Neural cell (in vitro differentiated cells): ENCODE measurements at regions not wholly inside any gene's neighbourhood (a gene's known extent, or its start where the extent isn't known, plus 50 kb on each side); places are given as distances from the start of the nearest gene placed in this dataset.

Experiments
- H2AFZ ChIP-seq: fragments of 200-600, 300-800 bp; sonication (generic), shearing (Covaris generic); 2 replicates; pipeline ENCODE4 v1.6.0; 2014; ENCODE audit warnings: low read depth, mild to moderate bottlenecking, antibody characterized with exemption, low read length, moderate library complexity
- H3F3A ChIP-seq: fragments of 200-600 bp; shearing (Covaris generic); 2 replicates; pipeline ENCODE4 v1.6.1; 2016; ENCODE audit warnings: mild to moderate bottlenecking, moderate library complexity, mixed read lengths, antibody characterized with exemption, low read length; ENCODE audit not compliant: insufficient read depth, poor library complexity, severe bottlenecking
- H3K27ac ChIP-seq: fragments of 200-600, 300-800 bp; sonication (generic), shearing (Covaris generic); 2 replicates; pipeline ENCODE4 v1.5.1; 2014; ENCODE audit warnings: mild to moderate bottlenecking, low read length, moderate library complexity
- H3K27me3 ChIP-seq: fragments of 300-800, 200-600 bp; sonication (generic), shearing (Covaris generic); 2 replicates; pipeline ENCODE4 v1.6.0; 2014; ENCODE audit warnings: mild to moderate bottlenecking, low read depth, low read length, moderate library complexity; ENCODE audit not compliant: insufficient read depth
- H3K36me3 ChIP-seq: fragments of 300-800, 200-600 bp; sonication (generic), shearing (Covaris generic); 2 replicates; pipeline ENCODE4 v1.5.1; 2014; ENCODE audit warnings: mild to moderate bottlenecking, antibody characterized with exemption, low read length, moderate library complexity; ENCODE audit not compliant: insufficient read depth
- H3K4me2 ChIP-seq: fragments of 300-800, 200-600 bp; sonication (generic), shearing (Covaris generic); 2 replicates; pipeline ENCODE4 v1.6.0; 2014; ENCODE audit warnings: mild to moderate bottlenecking, low read length
- H3K4me3 ChIP-seq: fragments of 300-800, 200-600 bp; sonication (generic), shearing (Covaris generic); 2 replicates; pipeline ENCODE4 v1.5.1; 2014; ENCODE audit warnings: mild to moderate bottlenecking, low read length, moderate library complexity
- H3K79me2 ChIP-seq: fragments of 200-600 bp; shearing (Covaris generic); replicated peaks from 2 replicates; pipeline ENCODE4 v1.6.0; 2014; ENCODE audit warnings: mild to moderate bottlenecking, low read length, moderate library complexity; ENCODE audit not compliant: insufficient read depth
- H3K9ac ChIP-seq: fragments of 300-800, 200-600 bp; sonication (generic), shearing (Covaris generic); 2 replicates; pipeline ENCODE4 v1.6.1; 2016; ENCODE audit warnings: mild to moderate bottlenecking, low read length, mixed read lengths
- H3K9me2 ChIP-seq: fragments of 200-600 bp; shearing (Covaris generic); 2 replicates; pipeline ENCODE4 v1.6.1; 2016; ENCODE audit warnings: mild to moderate bottlenecking, low read length, mixed read lengths; ENCODE audit not compliant: insufficient read depth
- H3K9me3 ChIP-seq: fragments of 200-600, 300-800 bp; sonication (generic), shearing (Covaris generic); 2 replicates; pipeline ENCODE4 v1.6.1; 2016; ENCODE audit warnings: mild to moderate bottlenecking, mixed run types, low read length, moderate library complexity, mixed read lengths
- H4K20me1 ChIP-seq: fragments of 200-600 bp; shearing (Covaris generic); 2 replicates; pipeline ENCODE4 v1.6.1; 2016; ENCODE audit warnings: mild to moderate bottlenecking, mixed run types; ENCODE audit not compliant: insufficient read depth
- EP300 ChIP-seq: fragments of 450-650 bp; conservative IDR thresholded peaks from 2 replicates; pipeline ENCODE4 v1.6.1; 2014; ENCODE audit warnings: antibody characterized with exemption, mild to moderate bottlenecking, moderate library complexity; ENCODE audit not compliant: poor library complexity, severe bottlenecking
- EZH2 ChIP-seq: fragments of 200-600, 300-800 bp; shearing (Covaris generic), sonication (generic); IDR thresholded peaks from 2 replicates; pipeline ENCODE4 v1.6.1; 2014; ENCODE audit warnings: antibody characterized with exemption, low read length, borderline replicate concordance, mild to moderate bottlenecking; ENCODE audit not compliant: insufficient read depth, poor library complexity, severe bottlenecking
- MXI1 ChIP-seq: fragments of 450-650 bp; conservative IDR thresholded peaks from 2 replicates; pipeline ENCODE4 v1.6.1; 2014; ENCODE audit warnings: antibody characterized with exemption, mild to moderate bottlenecking; ENCODE audit not compliant: poor library complexity, severe bottlenecking
- POLR2AphosphoS5 ChIP-seq: IDR thresholded peaks from 2 replicates; pipeline ENCODE4 v1.6.1; 2012
- RAD21 ChIP-seq: fragments of 450-650 bp; conservative IDR thresholded peaks from 2 replicates; pipeline ENCODE4 v1.6.1; 2014; ENCODE audit warnings: antibody characterized with exemption, mild to moderate bottlenecking, moderate library complexity
- SMC3 ChIP-seq: fragments of 450-650 bp; conservative IDR thresholded peaks from 2 replicates; pipeline ENCODE4 v1.6.1; 2014; ENCODE audit warnings: antibody characterized with exemption, mild to moderate bottlenecking, moderate library complexity; ENCODE audit not compliant: poor library complexity
- TAF1 ChIP-seq: IDR thresholded peaks from 2 replicates; pipeline ENCODE4 v1.6.1; 2012; ENCODE audit warnings: low read depth
- TF ChIP-seq, protein P1 (sequence below): IDR thresholded peaks from 2 replicates; pipeline ENCODE4 v1.6.1; 2012; ENCODE audit warnings: borderline replicate concordance
- TF ChIP-seq, protein P2 (sequence below): fragments of 450-650 bp; IDR thresholded peaks from 2 replicates; pipeline ENCODE4 v1.5.1; 2014; ENCODE audit warnings: antibody characterized with exemption, mild to moderate bottlenecking, moderate library complexity; ENCODE audit not compliant: poor library complexity, severe bottlenecking

DNA sequence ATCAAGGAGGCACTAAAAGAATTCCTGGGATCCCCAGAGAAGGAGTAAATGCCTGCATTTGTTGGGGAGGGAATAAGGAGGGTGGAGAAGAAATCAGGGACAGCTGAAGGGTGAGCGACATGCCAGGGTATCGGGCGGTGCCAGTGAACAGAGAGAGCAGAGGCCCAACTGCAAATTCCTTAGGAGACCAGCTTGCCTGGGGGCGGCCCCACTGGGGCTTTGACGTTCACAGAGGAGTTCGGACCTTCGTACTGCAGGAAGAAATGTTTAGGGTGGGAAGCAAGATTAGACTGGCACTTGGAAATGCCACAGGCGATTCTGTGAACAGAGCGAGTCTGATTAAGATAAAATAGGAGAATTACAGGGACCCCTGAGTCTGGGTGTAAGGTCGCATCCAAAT, 65.1 kb upstream of the FGF3 start:
- Histone ChIP-seq H3K36me3 (no peaks in the 10 kb centered on the region), H3K4me3 (no peak overlapping the region), H3K27me3 (no peaks in the 10 kb centered on the region), H3K79me2 (no peaks in the 10 kb centered on the region), H3K9ac (no peak overlapping the region), H3K9me2 (no peaks in the 10 kb centered on the region), H3K27ac (no peak overlapping the region), H3F3A (peaks cover 7% of the 10 kb centered on the region), H3K4me2 (no peak overlapping the region), H3K9me3 (no peaks in the 10 kb centered on the region), H2AFZ (no peak overlapping the region), H4K20me1 (no peaks in the 10 kb centered on the region)
- TF ChIP-seq, protein P1, sequence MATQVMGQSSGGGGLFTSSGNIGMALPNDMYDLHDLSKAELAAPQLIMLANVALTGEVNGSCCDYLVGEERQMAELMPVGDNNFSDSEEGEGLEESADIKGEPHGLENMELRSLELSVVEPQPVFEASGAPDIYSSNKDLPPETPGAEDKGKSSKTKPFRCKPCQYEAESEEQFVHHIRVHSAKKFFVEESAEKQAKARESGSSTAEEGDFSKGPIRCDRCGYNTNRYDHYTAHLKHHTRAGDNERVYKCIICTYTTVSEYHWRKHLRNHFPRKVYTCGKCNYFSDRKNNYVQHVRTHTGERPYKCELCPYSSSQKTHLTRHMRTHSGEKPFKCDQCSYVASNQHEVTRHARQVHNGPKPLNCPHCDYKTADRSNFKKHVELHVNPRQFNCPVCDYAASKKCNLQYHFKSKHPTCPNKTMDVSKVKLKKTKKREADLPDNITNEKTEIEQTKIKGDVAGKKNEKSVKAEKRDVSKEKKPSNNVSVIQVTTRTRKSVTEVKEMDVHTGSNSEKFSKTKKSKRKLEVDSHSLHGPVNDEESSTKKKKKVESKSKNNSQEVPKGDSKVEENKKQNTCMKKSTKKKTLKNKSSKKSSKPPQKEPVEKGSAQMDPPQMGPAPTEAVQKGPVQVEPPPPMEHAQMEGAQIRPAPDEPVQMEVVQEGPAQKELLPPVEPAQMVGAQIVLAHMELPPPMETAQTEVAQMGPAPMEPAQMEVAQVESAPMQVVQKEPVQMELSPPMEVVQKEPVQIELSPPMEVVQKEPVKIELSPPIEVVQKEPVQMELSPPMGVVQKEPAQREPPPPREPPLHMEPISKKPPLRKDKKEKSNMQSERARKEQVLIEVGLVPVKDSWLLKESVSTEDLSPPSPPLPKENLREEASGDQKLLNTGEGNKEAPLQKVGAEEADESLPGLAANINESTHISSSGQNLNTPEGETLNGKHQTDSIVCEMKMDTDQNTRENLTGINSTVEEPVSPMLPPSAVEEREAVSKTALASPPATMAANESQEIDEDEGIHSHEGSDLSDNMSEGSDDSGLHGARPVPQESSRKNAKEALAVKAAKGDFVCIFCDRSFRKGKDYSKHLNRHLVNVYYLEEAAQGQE, result no peak
- TF ChIP-seq EP300 (no peak), RAD21 (no peak), SMC3 (no peak), EZH2 (no peak), MXI1 (no peak), TAF1 (no peak), POLR2AphosphoS5 (no peak)
- TF ChIP-seq, protein P2, sequence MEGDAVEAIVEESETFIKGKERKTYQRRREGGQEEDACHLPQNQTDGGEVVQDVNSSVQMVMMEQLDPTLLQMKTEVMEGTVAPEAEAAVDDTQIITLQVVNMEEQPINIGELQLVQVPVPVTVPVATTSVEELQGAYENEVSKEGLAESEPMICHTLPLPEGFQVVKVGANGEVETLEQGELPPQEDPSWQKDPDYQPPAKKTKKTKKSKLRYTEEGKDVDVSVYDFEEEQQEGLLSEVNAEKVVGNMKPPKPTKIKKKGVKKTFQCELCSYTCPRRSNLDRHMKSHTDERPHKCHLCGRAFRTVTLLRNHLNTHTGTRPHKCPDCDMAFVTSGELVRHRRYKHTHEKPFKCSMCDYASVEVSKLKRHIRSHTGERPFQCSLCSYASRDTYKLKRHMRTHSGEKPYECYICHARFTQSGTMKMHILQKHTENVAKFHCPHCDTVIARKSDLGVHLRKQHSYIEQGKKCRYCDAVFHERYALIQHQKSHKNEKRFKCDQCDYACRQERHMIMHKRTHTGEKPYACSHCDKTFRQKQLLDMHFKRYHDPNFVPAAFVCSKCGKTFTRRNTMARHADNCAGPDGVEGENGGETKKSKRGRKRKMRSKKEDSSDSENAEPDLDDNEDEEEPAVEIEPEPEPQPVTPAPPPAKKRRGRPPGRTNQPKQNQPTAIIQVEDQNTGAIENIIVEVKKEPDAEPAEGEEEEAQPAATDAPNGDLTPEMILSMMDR, result no peak

DNA sequence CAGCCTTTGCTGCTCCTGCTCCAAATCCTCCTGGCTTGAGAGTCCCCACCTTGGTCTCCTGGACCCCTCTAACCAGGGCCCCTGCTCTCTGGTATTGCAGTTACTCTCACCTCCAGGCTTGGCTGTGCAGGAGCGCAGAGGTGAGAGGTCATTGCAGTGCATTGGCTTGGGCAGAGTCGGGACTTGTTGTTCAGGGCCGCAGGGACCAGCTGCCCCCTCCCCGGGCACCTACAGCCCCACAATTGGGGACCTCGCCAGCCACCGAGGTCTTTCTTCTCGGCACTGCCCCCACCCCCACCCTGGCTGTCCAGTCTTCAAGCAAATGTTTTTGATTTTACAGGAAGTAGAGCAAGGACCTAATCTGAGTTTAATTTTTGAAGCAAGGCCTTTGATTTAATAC, 65.5 kb upstream of the FGF3 start:
- Histone ChIP-seq H3K36me3 (no peaks in the 10 kb centered on the region), H3K4me3 (no peak overlapping the region), H3K27ac (no peak overlapping the region), H3K27me3 (no peaks in the 10 kb centered on the region), H2AFZ (no peak overlapping the region), H4K20me1 (no peaks in the 10 kb centered on the region), H3K9ac (no peak overlapping the region), H3K79me2 (no peaks in the 10 kb centered on the region), H3F3A (peaks cover 11% of the 10 kb centered on the region), H3K9me3 (no peaks in the 10 kb centered on the region), H3K9me2 (no peaks in the 10 kb centered on the region), H3K4me2 (no peak overlapping the region)
- TF ChIP-seq RAD21 (no peak), EZH2 (no peak), SMC3 (no peak), EP300 (no peak), MXI1 (no peak), TAF1 (no peak), POLR2AphosphoS5 (no peak)
- TF ChIP-seq, protein P1, result no peak
- TF ChIP-seq, protein P2, result no peak
